Pancreas (tissue), 10 donors: ENCODE measurements at regions not wholly inside any gene's neighbourhood (a gene's known extent, or its start where the extent isn't known, plus 50 kb on each side); places are given as distances from the start of the nearest gene placed in this dataset.

ENCODE experiments used
- ATAC-seq, 4 donors: fragments of 200-7000 bp; cut with Tn5 transposase; one replicate each; pipeline versions ENCODE4 v1.8.0 to v1.9.1; 2020; ENCODE audit warnings: mild to moderate bottlenecking in 4 of 4, moderate library complexity in 4 of 4
- DNase-seq, 6 donors: peaks; one replicate each; pipeline ENCODE4 v3.0.0-alpha.2; 2020
- FAIRE-seq: peaks from 2 replicates; lab custom pipeline; 2012; peaks lifted over from hg19 to GRCh38; lab: Jason Lieb, UNC
- H3K27ac ChIP-seq, 4 donors: fragments of 200-600 bp; sonication (generic); 1 replicate in 3 of 4; 2 replicates in 1 of 4; pipeline versions ENCODE4 v1.5.0 to v1.8.0; 2020
- H3K27me3 ChIP-seq, 4 donors: fragments of 200-600 bp; one replicate each; pipeline ENCODE4 v1.8.0; 2021
- H3K36me3 ChIP-seq, 3 donors: fragments of 200-600 bp; sonication (generic) in 1 of 3; one replicate each; pipeline versions ENCODE4 v1.5.0 to v1.8.0; 2020 to 2021
- H3K4me1 ChIP-seq, 3 donors: fragments of 200-600 bp; one replicate each; pipeline ENCODE4 v1.8.0; 2021
- H3K4me3 ChIP-seq, 4 donors: fragments of 200-600 bp; sonication (generic) in 2 of 4; one replicate each; pipeline versions ENCODE4 v1.5.0 to v1.8.0; 2020 to 2021
- H3K9me3 ChIP-seq, 4 donors: fragments of 200-600 bp; one replicate each; pipeline ENCODE4 v1.8.0; 2021
- CTCF ChIP-seq, 4 donors: fragments of 200-600 bp; sonication (generic) in 3 of 4; IDR thresholded peaks; one replicate each; pipeline versions ENCODE4 v1.5.0 to v1.8.0; 2021; ENCODE audit warnings: antibody characterized with exemption in 4 of 4
- WGBS, 2 donors: extraction: QIAGEN DNeasy Blood & Tissue Kit; methylation state at CpG; one replicate each; pipeline ENCODE4 v1.1.7; 2013; 5-methylcytosine and 5-hydroxymethylcytosine counted together
- intact Hi-C, 3 donors: fragments of 100-400 bp; cut with DNase I; formaldehyde crosslinking; loops; one replicate each; pipeline versions ENCODE4 v1.11.1 to v1.14.2; 2022
- donor health status: healthy with polysubstance abuse.
- donor health status: DM: no; HTN: no; CAD: no; lungs with moderate emphysema.
- donor health status: DM: no; HTN: no; CAD: no.
- donor health status: control.
- donor health status: control.
- donor health status: Bipolar disorder and iron deficiency.
- donor health status: DM: yes; HTN: yes; CAD: no.
- donor health status: DM: no; HTN: no; CAD: no.
- donor health status: DM: no; HTN: no; CAD: no.
- donor health status: DM: yes; HTN: yes; CAD: no.

GRCh38 chr5:27269766-27270165, 231.4 kb upstream of the CDH9 start:
- no peak for TF ChIP-seq CTCF (IDR thresholded peaks at IDR 0.05)
- no peak overlapping the region for H3K27ac ChIP-seq
- no peaks in the 10 kb centered on the region for H3K27me3 ChIP-seq
- FAIRE-seq (no peak), DNase-seq (no peak), ATAC-seq (no peak)
- H3K9me3 ChIP-seq, result no peaks in the 10 kb centered on the region
- H3K4me3 ChIP-seq, result no peak overlapping the region
- intact Hi-C loops, result no loop called here
- no peaks in the 10 kb centered on the region for H3K36me3 ChIP-seq
- 71 to 86% methylated on average over 4 of the region's 4 CpGs for WGBS, 2 donors
- no peaks in the 10 kb centered on the region for H3K4me1 ChIP-seq

GRCh38 chr5:27267209-27267824, 228.9 kb upstream of the CDH9 start:
- FAIRE-seq, result no peak
- no peak for ATAC-seq
- H3K27me3 ChIP-seq, result no peaks in the 10 kb centered on the region
- intact Hi-C loops, result no loop called here
- WGBS, 2 donors, result 81 to 91% methylated on average over 22 to 27 of the region's 27 CpGs
- no peaks in the 10 kb centered on the region for H3K4me1 ChIP-seq
- H3K4me3 ChIP-seq, result no peak overlapping the region
- H3K36me3 ChIP-seq, result no peaks in the 10 kb centered on the region
- DNase-seq, result peak in 2 of 6 donors; percentile 11 to 58
- no peak overlapping the region for H3K27ac ChIP-seq
- H3K9me3 ChIP-seq, result no peaks in the 10 kb centered on the region
- no peak for TF ChIP-seq CTCF (IDR thresholded peaks at IDR 0.05)

- H3K27ac ChIP-seq, result no peak overlapping the region
- 21 to 24% methylated on average over 2 of the region's 2 CpGs for WGBS, 2 donors
- no peaks in the 10 kb centered on the region for H3K4me1 ChIP-seq
- ATAC-seq (no peak), FAIRE-seq (no peak), DNase-seq (no peak)
- H3K9me3 ChIP-seq, result no peaks in the 10 kb centered on the region
- no peaks in the 10 kb centered on the region for H3K36me3 ChIP-seq
- no peak for TF ChIP-seq CTCF (IDR thresholded peaks at IDR 0.05)
- intact Hi-C loops, result no loop called here
- no peaks in the 10 kb centered on the region for H3K27me3 ChIP-seq
- H3K4me3 ChIP-seq, result no peak overlapping the region
Measured at GRCh38 chr5:27266184-27266583, 227.8 kb upstream of the CDH9 start.

- Histone ChIP-seq H3K36me3 (no peaks in the 10 kb centered on the region), H3K9me3 (no peaks in the 10 kb centered on the region), H3K27me3 (no peaks in the 10 kb centered on the region), H3K4me3 (no peak overlapping the region), H3K27ac (no peak overlapping the region), H3K4me1 (no peaks in the 10 kb centered on the region)
- no peak for FAIRE-seq
- no peak for ATAC-seq
- no peak for TF ChIP-seq CTCF (IDR thresholded peaks at IDR 0.05)
- no peak for DNase-seq
- 53 to 76% methylated on average over 3 of the region's 3 CpGs for WGBS, 2 donors
- intact Hi-C loops, result no loop called here
Measured at GRCh38 chr5:27257696-27258095, 219.3 kb upstream of the CDH9 start.

- Histone ChIP-seq H3K27ac (no peak overlapping the region), H3K27me3 (no peaks in the 10 kb centered on the region), H3K9me3 (no peaks in the 10 kb centered on the region), H3K4me3 (no peak overlapping the region), H3K4me1 (no peaks in the 10 kb centered on the region), H3K36me3 (no peaks in the 10 kb centered on the region)
- 39 to 55% methylated on average over 2 of the region's 2 CpGs for WGBS, 2 donors
- DNase-seq (no peak), FAIRE-seq (no peak), ATAC-seq (no peak)
- no peak for TF ChIP-seq CTCF (IDR thresholded peaks at IDR 0.05)
- intact Hi-C loops, result no loop called here
Measured at GRCh38 chr5:27252911-27253310, 214.5 kb upstream of the CDH9 start.
